HG03064 (cell line): ENCODE measurements at regions not wholly inside any gene's neighbourhood (a gene's known extent, or its start where the extent isn't known, plus 50 kb on each side); places are given as distances from the start of the nearest gene placed in this dataset.
"Not testable (repeated sequence)": the region's sequence is repeated elsewhere in the genome, so short reads cannot be mapped to it uniquely, and the experiment has no call there.

Source experiments
- ATAC-seq: cut with Tn5 transposase; IDR thresholded peaks from one replicate; pipeline ENCODE4 v1.9.1; 2021; ENCODE audit warnings: low read depth; ENCODE audit not compliant: unreplicated experiment

- no peak for ATAC-seq
Measured at GRCh38 chr14:99033951-99034350, 238.0 kb downstream of the BCL11B start.

- no peak for ATAC-seq
Measured at GRCh38 chr14:99034711-99035171, 237.3 kb downstream of the BCL11B start.

GRCh38 chr14:99035268-99035667, 236.7 kb downstream of the BCL11B start:
- no peak for ATAC-seq

- ATAC-seq, result no peak
Measured at GRCh38 chr14:99035712-99036610, 236.0 kb downstream of the BCL11B start.

GRCh38 chr14:99036611-99037293, 235.2 kb downstream of the BCL11B start:
- ATAC-seq, result no peak

- not testable (repeated sequence) for ATAC-seq
Measured at GRCh38 chr14:99037326-99037725, 234.7 kb downstream of the BCL11B start.

- ATAC-seq, result no peak
Measured at GRCh38 chr14:99037777-99038430, 234.1 kb downstream of the BCL11B start.

GRCh38 chr14:99038431-99038820, 233.6 kb downstream of the BCL11B start:
- no peak for ATAC-seq

- ATAC-seq, result no peak
Measured at GRCh38 chr14:99039331-99040041, 232.5 kb downstream of the BCL11B start.

- ATAC-seq, result no peak
Measured at GRCh38 chr14:99040052-99040451, 231.9 kb downstream of the BCL11B start.

GRCh38 chr14:99040711-99041110, 231.3 kb downstream of the BCL11B start:
- no peak for ATAC-seq

GRCh38 chr14:99041141-99041819, 230.7 kb downstream of the BCL11B start:
- no peak for ATAC-seq

- no peak for ATAC-seq
Measured at GRCh38 chr14:99041820-99042174, 230.2 kb downstream of the BCL11B start.

GRCh38 chr14:99042381-99043266, 229.4 kb downstream of the BCL11B start:
- ATAC-seq, result no peak

- ATAC-seq, result no peak
Measured at GRCh38 chr14:99043267-99043615, 228.8 kb downstream of the BCL11B start.

GRCh38 chr14:99043756-99044155, 228.2 kb downstream of the BCL11B start:
- no peak for ATAC-seq

GRCh38 chr14:99047441-99048031, 224.5 kb downstream of the BCL11B start:
- no peak for ATAC-seq

GRCh38 chr14:99050309-99050708, 221.7 kb downstream of the BCL11B start:
- ATAC-seq, result no peak

- no peak for ATAC-seq
Measured at GRCh38 chr14:99052467-99052866, 219.5 kb downstream of the BCL11B start.
